Esophagus muscularis mucosa (tissue), 4 donors: ENCODE measurements at regions not wholly inside any gene's neighbourhood (a gene's known extent, or its start where the extent isn't known, plus 50 kb on each side); places are given as distances from the start of the nearest gene placed in this dataset.

Source experiments
- EP300 ChIP-seq: sonication (generic); formaldehyde crosslinking; IDR thresholded peaks from one replicate; pipeline ENCODE4 v1.6.1; 2017; ENCODE audit warnings: antibody characterized with exemption
- POLR2A ChIP-seq: fragments of 450-650 bp; IDR thresholded peaks from one replicate; pipeline ENCODE4 v1.6.1; 2017; ENCODE audit warnings: antibody characterized with exemption, moderate library complexity, mild to moderate bottlenecking, low read depth
- POLR2AphosphoS5 ChIP-seq, 2 donors: sonication (generic); formaldehyde crosslinking; IDR thresholded peaks; one replicate each; pipeline ENCODE4 v1.6.1; 2017; ENCODE audit warnings: antibody characterized with exemption in 2 of 2
- TF ChIP-seq, protein P1 (sequence below), 3 experiments: fragments of 200-600 bp in 2 of 3; fragments of 450-650 bp in 1 of 3; sonication (generic) in 2 of 3; IDR thresholded peaks; one replicate each; pipeline ENCODE4 v1.5.1; 2017 to 2019; ENCODE audit warnings: antibody characterized with exemption in 3 of 3, mild to moderate bottlenecking in 2 of 3, moderate library complexity in 1 of 3

- no peak for TF ChIP-seq POLR2AphosphoS5 (IDR thresholded peaks at IDR 0.05)
- no peak for TF ChIP-seq EP300
- no peak for TF ChIP-seq POLR2A
- TF ChIP-seq, protein P1, sequence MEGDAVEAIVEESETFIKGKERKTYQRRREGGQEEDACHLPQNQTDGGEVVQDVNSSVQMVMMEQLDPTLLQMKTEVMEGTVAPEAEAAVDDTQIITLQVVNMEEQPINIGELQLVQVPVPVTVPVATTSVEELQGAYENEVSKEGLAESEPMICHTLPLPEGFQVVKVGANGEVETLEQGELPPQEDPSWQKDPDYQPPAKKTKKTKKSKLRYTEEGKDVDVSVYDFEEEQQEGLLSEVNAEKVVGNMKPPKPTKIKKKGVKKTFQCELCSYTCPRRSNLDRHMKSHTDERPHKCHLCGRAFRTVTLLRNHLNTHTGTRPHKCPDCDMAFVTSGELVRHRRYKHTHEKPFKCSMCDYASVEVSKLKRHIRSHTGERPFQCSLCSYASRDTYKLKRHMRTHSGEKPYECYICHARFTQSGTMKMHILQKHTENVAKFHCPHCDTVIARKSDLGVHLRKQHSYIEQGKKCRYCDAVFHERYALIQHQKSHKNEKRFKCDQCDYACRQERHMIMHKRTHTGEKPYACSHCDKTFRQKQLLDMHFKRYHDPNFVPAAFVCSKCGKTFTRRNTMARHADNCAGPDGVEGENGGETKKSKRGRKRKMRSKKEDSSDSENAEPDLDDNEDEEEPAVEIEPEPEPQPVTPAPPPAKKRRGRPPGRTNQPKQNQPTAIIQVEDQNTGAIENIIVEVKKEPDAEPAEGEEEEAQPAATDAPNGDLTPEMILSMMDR (IDR thresholded peaks at IDR 0.05): no peak
Observed at GRCh38 chr7:84865560-84865959, 321.3 kb downstream of the SEMA3D start.
